ENCODE measurements at regions not wholly inside any gene's neighbourhood (a gene's known extent, or its start where the extent isn't known, plus 50 kb on each side); places are given as distances from the start of the nearest gene placed in this dataset.

DNA sequence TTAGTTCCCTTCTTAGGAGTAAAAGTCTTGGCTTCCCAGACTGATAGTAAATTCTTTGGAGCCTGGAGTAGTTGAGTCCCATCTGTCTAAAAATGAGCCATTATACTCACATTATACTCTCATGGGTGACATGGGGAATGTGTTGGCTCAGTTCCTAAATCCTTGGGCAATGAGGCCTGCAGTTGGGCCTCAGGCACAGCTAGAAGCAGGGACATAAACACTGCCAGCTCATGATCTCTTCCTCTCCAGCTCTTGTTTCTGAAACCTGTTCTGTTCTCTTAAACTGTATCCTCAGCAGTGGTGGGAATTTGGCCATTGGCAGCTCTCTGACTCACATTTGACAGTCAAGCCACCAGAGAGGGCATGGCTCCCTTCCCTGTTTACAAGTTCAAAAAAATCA lies 212.5 kb downstream of the SPATA18 start:
- TF ChIP-seq EZH2 (IDR thresholded peaks at IDR 0.05; ENCODE audit: borderline replicate concordance, low read length), result no peak
- TF ChIP-seq, protein P1, sequence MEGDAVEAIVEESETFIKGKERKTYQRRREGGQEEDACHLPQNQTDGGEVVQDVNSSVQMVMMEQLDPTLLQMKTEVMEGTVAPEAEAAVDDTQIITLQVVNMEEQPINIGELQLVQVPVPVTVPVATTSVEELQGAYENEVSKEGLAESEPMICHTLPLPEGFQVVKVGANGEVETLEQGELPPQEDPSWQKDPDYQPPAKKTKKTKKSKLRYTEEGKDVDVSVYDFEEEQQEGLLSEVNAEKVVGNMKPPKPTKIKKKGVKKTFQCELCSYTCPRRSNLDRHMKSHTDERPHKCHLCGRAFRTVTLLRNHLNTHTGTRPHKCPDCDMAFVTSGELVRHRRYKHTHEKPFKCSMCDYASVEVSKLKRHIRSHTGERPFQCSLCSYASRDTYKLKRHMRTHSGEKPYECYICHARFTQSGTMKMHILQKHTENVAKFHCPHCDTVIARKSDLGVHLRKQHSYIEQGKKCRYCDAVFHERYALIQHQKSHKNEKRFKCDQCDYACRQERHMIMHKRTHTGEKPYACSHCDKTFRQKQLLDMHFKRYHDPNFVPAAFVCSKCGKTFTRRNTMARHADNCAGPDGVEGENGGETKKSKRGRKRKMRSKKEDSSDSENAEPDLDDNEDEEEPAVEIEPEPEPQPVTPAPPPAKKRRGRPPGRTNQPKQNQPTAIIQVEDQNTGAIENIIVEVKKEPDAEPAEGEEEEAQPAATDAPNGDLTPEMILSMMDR (IDR thresholded peaks at IDR 0.05; ENCODE audit: low read length), result no peak
